Keratinocyte (primary cell): ENCODE measurements at regions not wholly inside any gene's neighbourhood (a gene's known extent, or its start where the extent isn't known, plus 50 kb on each side); places are given as distances from the start of the nearest gene placed in this dataset.
A peak's percentile ranks its signal among the peaks of the same experiment; 100 is the strongest.

Experiments used
- DNase-seq: peaks from one replicate; pipeline ENCODE4 v3.0.0-alpha.2; 2011; ENCODE audit warnings: low read depth, missing footprints, low spot score
- FAIRE-seq: peaks from 2 replicates; lab custom pipeline; 2011; peaks lifted over from hg19 to GRCh38; lab: Jason Lieb, UNC
- H2AFZ ChIP-seq: 2 replicates; pipeline ENCODE4 v1.6.0; 2012; ENCODE audit warnings: low read length, control low read depth, inconsistent platforms; ENCODE audit not compliant: control insufficient read depth
- H3K27ac ChIP-seq: 2 replicates; pipeline ENCODE4 v1.5.1; 2011; ENCODE audit warnings: low read length; ENCODE audit not compliant: control insufficient read depth, insufficient read depth
- H3K27me3 ChIP-seq: 3 replicates; pipeline ENCODE4 v1.6.0; 2011; ENCODE audit warnings: low read length; ENCODE audit not compliant: control insufficient read depth, insufficient read depth; ENCODE audit errors: extremely low read depth
- H3K36me3 ChIP-seq, 2 experiments: 2 replicates in 1 of 2; 3 replicates in 1 of 2; pipeline ENCODE4 v1.5.1; 2011; ENCODE audit warnings: low read length in 2 of 2, mild to moderate bottlenecking in 1 of 2; ENCODE audit not compliant: control insufficient read depth in 2 of 2, insufficient read depth in 2 of 2; ENCODE audit errors: extremely low read depth in 1 of 2
- H3K4me1 ChIP-seq: 3 replicates; pipeline ENCODE4 v1.5.1; 2011; ENCODE audit warnings: low read length; ENCODE audit not compliant: control insufficient read depth, insufficient read depth; ENCODE audit errors: extremely low read depth
- H3K4me2 ChIP-seq: 3 replicates; pipeline ENCODE4 v1.6.0; 2011; ENCODE audit warnings: low read depth, low read length; ENCODE audit not compliant: control insufficient read depth, insufficient read depth; ENCODE audit errors: extremely low read depth
- H3K4me3 ChIP-seq, 3 experiments: fragments of 200-600 bp in 1 of 3; sonication (generic) in 1 of 3; 2 replicates in 2 of 3; 3 replicates in 1 of 3; pipeline ENCODE4 v1.5.1; 2011 to 2016; ENCODE audit warnings: low read length in 3 of 3, mild to moderate bottlenecking in 3 of 3, control low read depth in 2 of 3, inconsistent platforms in 1 of 3, low read depth in 1 of 3, mixed read lengths in 1 of 3, mixed run types in 1 of 3, moderate library complexity in 1 of 3; ENCODE audit not compliant: control insufficient read depth in 2 of 3, insufficient read depth in 2 of 3; ENCODE audit errors: extremely low read depth in 1 of 3
- H3K79me2 ChIP-seq: 2 replicates; pipeline ENCODE4 v1.6.0; 2012; ENCODE audit warnings: low read length; ENCODE audit not compliant: control insufficient read depth, insufficient read depth
- H3K9ac ChIP-seq: 3 replicates; pipeline ENCODE4 v1.6.0; 2011; ENCODE audit warnings: low read length; ENCODE audit not compliant: control insufficient read depth, insufficient read depth; ENCODE audit errors: extremely low read depth
- H3K9me1 ChIP-seq: 3 replicates; pipeline ENCODE4 v1.6.0; 2011; ENCODE audit warnings: low read length; ENCODE audit not compliant: control insufficient read depth, insufficient read depth; ENCODE audit errors: extremely low read depth
- H3K9me3 ChIP-seq: 2 replicates; pipeline ENCODE4 v1.5.1; 2012; ENCODE audit warnings: low read depth, low read length; ENCODE audit not compliant: control insufficient read depth
- H4K20me1 ChIP-seq: 3 replicates; pipeline ENCODE4 v1.6.0; 2011; ENCODE audit warnings: low read length; ENCODE audit not compliant: control insufficient read depth, insufficient read depth; ENCODE audit errors: extremely low read depth
- EZH2 ChIP-seq: IDR thresholded peaks from one replicate; pipeline ENCODE4 v1.6.1; 2012; ENCODE audit warnings: inconsistent platforms, mild to moderate bottlenecking, low read length, moderate library complexity
- dilution Hi-C: fragments of 300-500 bp; cut with MboI; formaldehyde crosslinking; loops from one replicate; pipeline ENCODE4 v1.7.0; 2020; ENCODE audit warnings: low sequenced_read_pairs; ENCODE audit not compliant: extremely low pct_ligation_motif_present
- TF ChIP-seq, protein P1 (sequence below), 3 experiments: IDR thresholded peaks in 1 of 3; conservative IDR thresholded peaks in 1 of 3; optimal IDR thresholded peaks in 1 of 3; 2 replicates in 2 of 3; 3 replicates in 1 of 3; pipeline versions ENCODE3 to v1.5.1; 2011; ENCODE audit warnings: low read length in 3 of 3, mild to moderate bottlenecking in 3 of 3, moderate library complexity in 2 of 3, control low read depth in 1 of 3, inconsistent platforms in 1 of 3; ENCODE audit not compliant: insufficient read depth in 2 of 3; ENCODE audit errors: extremely low read depth in 1 of 3

GRCh38 chr4:153126137-153126536 is 78.1 kb upstream of the TRIM2 start:
- no peaks in the 10 kb centered on the region for H3K9me3 ChIP-seq
- H3K9me1 ChIP-seq, result no peaks in the 10 kb centered on the region
- H3K79me2 ChIP-seq, result no peaks in the 10 kb centered on the region
- no peak overlapping the region for H3K9ac ChIP-seq
- dilution Hi-C loops, result no loop called here
- TF ChIP-seq, protein P1, sequence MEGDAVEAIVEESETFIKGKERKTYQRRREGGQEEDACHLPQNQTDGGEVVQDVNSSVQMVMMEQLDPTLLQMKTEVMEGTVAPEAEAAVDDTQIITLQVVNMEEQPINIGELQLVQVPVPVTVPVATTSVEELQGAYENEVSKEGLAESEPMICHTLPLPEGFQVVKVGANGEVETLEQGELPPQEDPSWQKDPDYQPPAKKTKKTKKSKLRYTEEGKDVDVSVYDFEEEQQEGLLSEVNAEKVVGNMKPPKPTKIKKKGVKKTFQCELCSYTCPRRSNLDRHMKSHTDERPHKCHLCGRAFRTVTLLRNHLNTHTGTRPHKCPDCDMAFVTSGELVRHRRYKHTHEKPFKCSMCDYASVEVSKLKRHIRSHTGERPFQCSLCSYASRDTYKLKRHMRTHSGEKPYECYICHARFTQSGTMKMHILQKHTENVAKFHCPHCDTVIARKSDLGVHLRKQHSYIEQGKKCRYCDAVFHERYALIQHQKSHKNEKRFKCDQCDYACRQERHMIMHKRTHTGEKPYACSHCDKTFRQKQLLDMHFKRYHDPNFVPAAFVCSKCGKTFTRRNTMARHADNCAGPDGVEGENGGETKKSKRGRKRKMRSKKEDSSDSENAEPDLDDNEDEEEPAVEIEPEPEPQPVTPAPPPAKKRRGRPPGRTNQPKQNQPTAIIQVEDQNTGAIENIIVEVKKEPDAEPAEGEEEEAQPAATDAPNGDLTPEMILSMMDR (optimal IDR thresholded peaks at IDR 0.05 in 1 of 3, IDR thresholded peaks at IDR 0.05 in 1 of 3, conservative IDR thresholded peaks at IDR 0.05 in 1 of 3; ENCODE audit: extremely low read depth in 1 of 3, insufficient read depth in 2 of 3, low read length in 3 of 3), result no peak
- TF ChIP-seq EZH2, result no peak
- no peaks in the 10 kb centered on the region for H3K36me3 ChIP-seq
- DNase-seq (no peak), FAIRE-seq (no peak)
- no peaks in the 10 kb centered on the region for H3K27me3 ChIP-seq
- no peak overlapping the region for H2AFZ ChIP-seq
- no peak overlapping the region for H3K4me2 ChIP-seq
- H3K27ac ChIP-seq, result no peak overlapping the region
- H3K4me1 ChIP-seq, result no peaks in the 10 kb centered on the region
- H3K4me3 ChIP-seq, result no peak overlapping the region
- H4K20me1 ChIP-seq, result no peaks in the 10 kb centered on the region

- peak overlapping the region; percentile 60 for H2AFZ ChIP-seq
- FAIRE-seq, result peak; percentile 77
- no peak overlapping the region for H3K27ac ChIP-seq
- no peaks in the 10 kb centered on the region for H3K9me1 ChIP-seq
- H3K4me3 ChIP-seq, result no peak overlapping the region
- no peak for DNase-seq
- H3K9me3 ChIP-seq, result no peaks in the 10 kb centered on the region
- H3K4me2 ChIP-seq, result peak overlapping the region; percentile 65
- no peaks in the 10 kb centered on the region for H4K20me1 ChIP-seq
- dilution Hi-C loops, result no loop called here
- H3K36me3 ChIP-seq, result no peaks in the 10 kb centered on the region
- H3K79me2 ChIP-seq, result no peaks in the 10 kb centered on the region
- no peaks in the 10 kb centered on the region for H3K27me3 ChIP-seq
- no peaks in the 10 kb centered on the region for H3K4me1 ChIP-seq
- TF ChIP-seq, protein P1 (optimal IDR thresholded peaks at IDR 0.05 in 1 of 3, IDR thresholded peaks at IDR 0.05 in 1 of 3, conservative IDR thresholded peaks at IDR 0.05 in 1 of 3; ENCODE audit: extremely low read depth in 1 of 3, insufficient read depth in 2 of 3, low read length in 3 of 3), result peak; percentile 72 to 77 (median 76)
- no peak for TF ChIP-seq EZH2
- no peak overlapping the region for H3K9ac ChIP-seq
Observed at GRCh38 chr4:153127760-153128494, 76.3 kb upstream of the TRIM2 start.
